H9 (cell line): ENCODE measurements at regions not wholly inside any gene's neighbourhood (a gene's known extent, or its start where the extent isn't known, plus 50 kb on each side); places are given as distances from the start of the nearest gene placed in this dataset.

Source experiments
- DNase-seq: peaks from one replicate; pipeline ENCODE4 v3.0.0-alpha.2; 2017
- H2AFZ ChIP-seq: one replicate; pipeline ENCODE4 v1.6.1; 2013; ENCODE audit warnings: mild to moderate bottlenecking, low read length, control low read depth, moderate library complexity
- H2AK5ac ChIP-seq: 2 replicates; pipeline ENCODE4 v1.6.1; 2013; ENCODE audit warnings: low read length, control low read depth, mixed read lengths; ENCODE audit not compliant: insufficient read length
- H2BK120ac ChIP-seq: one replicate; pipeline ENCODE4 v1.6.1; 2013; ENCODE audit warnings: low read depth, mild to moderate bottlenecking, low read length, control low read depth, inconsistent platforms; ENCODE audit not compliant: poor library complexity, severe bottlenecking
- H2BK12ac ChIP-seq: 2 replicates; pipeline ENCODE4 v1.6.1; 2013; ENCODE audit warnings: low read length, control low read depth, mixed read lengths, low read depth; ENCODE audit not compliant: insufficient read length
- H2BK15ac ChIP-seq: 2 replicates; pipeline ENCODE4 v1.6.1; 2013; ENCODE audit warnings: low read depth, low read length, control low read depth
- H2BK20ac ChIP-seq: one replicate; pipeline ENCODE4 v1.6.1; 2013; ENCODE audit warnings: low read depth, mild to moderate bottlenecking, low read length, control low read depth, inconsistent platforms; ENCODE audit not compliant: poor library complexity, severe bottlenecking
- H2BK5ac ChIP-seq: 2 replicates; pipeline ENCODE4 v1.6.1; 2013; ENCODE audit warnings: low read length, control low read depth, mixed read lengths; ENCODE audit not compliant: insufficient read length
- H3K14ac ChIP-seq: 2 replicates; pipeline ENCODE4 v1.6.1; 2013; ENCODE audit warnings: low read length, control low read depth; ENCODE audit not compliant: insufficient read depth
- H3K18ac ChIP-seq: 2 replicates; pipeline ENCODE4 v1.6.1; 2013; ENCODE audit warnings: low read depth, mild to moderate bottlenecking, mixed read lengths, low read length, control low read depth; ENCODE audit not compliant: insufficient read length
- H3K23ac ChIP-seq: 2 replicates; pipeline ENCODE4 v1.6.1; 2013; ENCODE audit warnings: low read length, control low read depth, mixed read lengths, low read depth; ENCODE audit not compliant: insufficient read length
- H3K23me2 ChIP-seq: 2 replicates; pipeline ENCODE4 v1.6.1; 2013; ENCODE audit warnings: low read depth, mild to moderate bottlenecking, mixed read lengths, low read length, control low read depth; ENCODE audit not compliant: insufficient read length, poor library complexity, severe bottlenecking
- H3K27ac ChIP-seq: 2 replicates; pipeline ENCODE4 v1.5.1; 2013; ENCODE audit warnings: low read length, control low read depth, mixed read lengths, low read depth; ENCODE audit not compliant: insufficient read length
- H3K27me3 ChIP-seq: 2 replicates; pipeline ENCODE4 v1.6.1; 2013; ENCODE audit warnings: low read length, control low read depth, inconsistent platforms; ENCODE audit not compliant: insufficient read depth
- H3K4ac ChIP-seq: 2 replicates; pipeline ENCODE4 v1.6.1; 2013; ENCODE audit warnings: low read depth, mild to moderate bottlenecking, control low read depth, inconsistent platforms, low read length, moderate library complexity
- H3K4me1 ChIP-seq: 2 replicates; pipeline ENCODE4 v1.6.1; 2013; ENCODE audit warnings: low read length, control low read depth, inconsistent platforms; ENCODE audit not compliant: insufficient read depth
- H3K4me2 ChIP-seq: 2 replicates; pipeline ENCODE4 v1.6.1; 2013; ENCODE audit warnings: low read length, control low read depth, mixed read lengths; ENCODE audit not compliant: insufficient read length, insufficient read depth
- H3K56ac ChIP-seq: 2 replicates; pipeline ENCODE4 v1.6.1; 2013; ENCODE audit warnings: low read depth, mild to moderate bottlenecking, mixed read lengths, low read length, control low read depth; ENCODE audit not compliant: insufficient read length
- H3K79me1 ChIP-seq: 2 replicates; pipeline ENCODE4 v1.6.1; 2013; ENCODE audit warnings: low read depth, mild to moderate bottlenecking, moderate library complexity, low read length, control low read depth, inconsistent platforms; ENCODE audit not compliant: insufficient read depth, poor library complexity, severe bottlenecking
- H3K79me2 ChIP-seq: 2 replicates; pipeline ENCODE4 v1.6.1; 2013; ENCODE audit warnings: low read length, control low read depth, inconsistent platforms; ENCODE audit not compliant: insufficient read depth
- H3K9ac ChIP-seq: 2 replicates; pipeline ENCODE4 v1.6.1; 2013; ENCODE audit warnings: low read length, control low read depth, mixed read lengths; ENCODE audit not compliant: insufficient read length; ENCODE audit errors: extremely low read depth
- H3K9me3 ChIP-seq: one replicate; pipeline ENCODE4 v1.6.1; 2013; ENCODE audit warnings: low read depth, low read length, inconsistent platforms; ENCODE audit not compliant: control insufficient read depth
- H3T11ph ChIP-seq: one replicate; pipeline ENCODE4 v1.6.1; 2013; ENCODE audit warnings: mild to moderate bottlenecking, low read length, control low read depth, inconsistent platforms
- H4K20me1 ChIP-seq: one replicate; pipeline ENCODE4 v1.6.1; 2013; ENCODE audit not compliant: control insufficient read depth, insufficient read length, insufficient read depth
- H4K5ac ChIP-seq: 2 replicates; pipeline ENCODE4 v1.6.1; 2013; ENCODE audit warnings: low read depth, mild to moderate bottlenecking, mixed read lengths, low read length, control low read depth; ENCODE audit not compliant: insufficient read length
- H4K8ac ChIP-seq: replicated peaks from 2 replicates; pipeline ENCODE4 v1.6.1; 2013; ENCODE audit warnings: low read length, control low read depth, mixed read lengths, low read depth; ENCODE audit not compliant: insufficient read length
- H4K91ac ChIP-seq: 2 replicates; pipeline ENCODE4 v1.6.1; 2013; ENCODE audit warnings: low read depth, mild to moderate bottlenecking, moderate library complexity, mixed read lengths, low read length, control low read depth; ENCODE audit not compliant: insufficient read length
- H3K27ac Mint-ChIP-seq, 3 experiments: 2 replicates in 2 of 3; 3 replicates in 1 of 3; pipeline ENCODE4 v1.8.0; 2020 to 2021; ENCODE audit warnings: mixed read lengths in 3 of 3, mild to moderate bottlenecking in 1 of 3, moderate library complexity in 1 of 3
- H3K27me3 Mint-ChIP-seq: 2 replicates; pipeline ENCODE4 v1.8.0; 2021; ENCODE audit warnings: low read depth, mild to moderate bottlenecking, moderate library complexity, mixed read lengths
- H3K36me3 Mint-ChIP-seq, 3 experiments: 2 replicates in 2 of 3; 3 replicates in 1 of 3; pipeline ENCODE4 v1.8.0; 2020 to 2021; ENCODE audit warnings: low read depth in 3 of 3, mixed read lengths in 3 of 3; ENCODE audit not compliant: insufficient read depth in 1 of 3
- H3K4me1 Mint-ChIP-seq, 2 experiments: 2 replicates each; pipeline ENCODE4 v1.8.0; 2020; ENCODE audit warnings: mixed read lengths in 2 of 2
- H3K4me3 Mint-ChIP-seq, 2 experiments: 2 replicates in 1 of 2; 3 replicates in 1 of 2; pipeline ENCODE4 v1.8.0; 2020 to 2021; ENCODE audit warnings: mild to moderate bottlenecking in 2 of 2, mixed read lengths in 2 of 2, moderate library complexity in 1 of 2
- H3K9me3 Mint-ChIP-seq, 2 experiments: 2 replicates in 1 of 2; 3 replicates in 1 of 2; pipeline ENCODE4 v1.8.0; 2020; ENCODE audit warnings: mild to moderate bottlenecking in 2 of 2, mixed read lengths in 2 of 2, moderate library complexity in 1 of 2
- WGBS: extraction: QIAGEN DNeasy Blood & Tissue Kit; methylation state at CpG from one replicate; pipeline ENCODE4 v1.1.7; 2013; ENCODE audit warnings: missing lambda C conversion rate, low lambda C conversion rate, mixed read lengths; ENCODE audit not compliant: insufficient read length; ENCODE audit errors: extremely low coverage; 5-methylcytosine and 5-hydroxymethylcytosine counted together
- TF ChIP-seq, protein P1 (sequence below): fragments of 200-600 bp; sonication (generic); conservative IDR thresholded peaks from 3 replicates; pipeline ENCODE4 v1.8.0; 2021; ENCODE audit warnings: antibody characterized with exemption, mild to moderate bottlenecking

DNA sequence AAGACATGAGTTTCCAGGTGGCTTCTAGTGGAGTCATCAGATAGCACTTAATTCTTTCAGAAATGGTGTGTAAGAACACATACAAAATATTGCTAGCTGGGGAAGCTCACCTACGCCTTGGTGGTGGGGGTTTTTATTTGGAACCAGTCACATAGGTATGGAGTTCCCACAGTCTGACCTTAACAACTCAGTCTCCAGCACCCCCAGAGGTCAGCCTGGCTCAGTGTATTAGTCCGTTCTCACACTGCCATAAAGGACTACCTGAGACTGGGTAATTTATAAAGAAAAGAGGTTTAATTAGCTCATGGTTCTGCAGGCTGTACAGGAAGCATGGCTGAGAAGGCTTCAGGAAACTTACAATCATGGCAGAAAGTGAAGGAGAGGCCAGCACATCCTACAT is 317.5 kb upstream of the ZC3H12C start:
- H3K27me3 Mint-ChIP-seq = no peaks in the 10 kb centered on the region; the same call in 1 of the 2 replicates
- H3K27me3 ChIP-seq = no peaks in the 10 kb centered on the region
- H3K56ac ChIP-seq = no peak overlapping the region
- H3K4me3 Mint-ChIP-seq = no peak overlapping the region
- no peak overlapping the region for H2BK12ac ChIP-seq
- H3K4me1 Mint-ChIP-seq = peaks cover 3 to 9% of the 10 kb centered on the region in 2 experiments; a peak in 3 of 4 replicates
- no peaks in the 10 kb centered on the region for H3K23me2 ChIP-seq
- no peak overlapping the region for H2BK120ac ChIP-seq
- no peak overlapping the region for H3T11ph ChIP-seq
- no peak overlapping the region for H3K14ac ChIP-seq
- no peak overlapping the region for H2BK5ac ChIP-seq
- no peaks in the 10 kb centered on the region for H3K9me3 ChIP-seq
- H3K36me3 Mint-ChIP-seq = no peaks in the 10 kb centered on the region
- H4K20me1 ChIP-seq = no peaks in the 10 kb centered on the region
- no peaks in the 10 kb centered on the region for H3K9me3 Mint-ChIP-seq
- no peaks in the 10 kb centered on the region for H3K79me1 ChIP-seq
- H4K5ac ChIP-seq = no peak overlapping the region
- TF ChIP-seq, protein P1, sequence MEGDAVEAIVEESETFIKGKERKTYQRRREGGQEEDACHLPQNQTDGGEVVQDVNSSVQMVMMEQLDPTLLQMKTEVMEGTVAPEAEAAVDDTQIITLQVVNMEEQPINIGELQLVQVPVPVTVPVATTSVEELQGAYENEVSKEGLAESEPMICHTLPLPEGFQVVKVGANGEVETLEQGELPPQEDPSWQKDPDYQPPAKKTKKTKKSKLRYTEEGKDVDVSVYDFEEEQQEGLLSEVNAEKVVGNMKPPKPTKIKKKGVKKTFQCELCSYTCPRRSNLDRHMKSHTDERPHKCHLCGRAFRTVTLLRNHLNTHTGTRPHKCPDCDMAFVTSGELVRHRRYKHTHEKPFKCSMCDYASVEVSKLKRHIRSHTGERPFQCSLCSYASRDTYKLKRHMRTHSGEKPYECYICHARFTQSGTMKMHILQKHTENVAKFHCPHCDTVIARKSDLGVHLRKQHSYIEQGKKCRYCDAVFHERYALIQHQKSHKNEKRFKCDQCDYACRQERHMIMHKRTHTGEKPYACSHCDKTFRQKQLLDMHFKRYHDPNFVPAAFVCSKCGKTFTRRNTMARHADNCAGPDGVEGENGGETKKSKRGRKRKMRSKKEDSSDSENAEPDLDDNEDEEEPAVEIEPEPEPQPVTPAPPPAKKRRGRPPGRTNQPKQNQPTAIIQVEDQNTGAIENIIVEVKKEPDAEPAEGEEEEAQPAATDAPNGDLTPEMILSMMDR = no peak
- H4K91ac ChIP-seq = no peak overlapping the region
- H3K27ac ChIP-seq = no peak overlapping the region
- H2AK5ac ChIP-seq = no peak overlapping the region
- DNase-seq = no peak
- H3K4me1 ChIP-seq = no peaks in the 10 kb centered on the region
- H2BK15ac ChIP-seq = no peak overlapping the region
- no peak overlapping the region for H3K23ac ChIP-seq
- H3K79me2 ChIP-seq = no peaks in the 10 kb centered on the region
- no peak overlapping the region for H3K18ac ChIP-seq
- H3K9ac ChIP-seq = no peak overlapping the region
- H2BK20ac ChIP-seq = no peak overlapping the region
- no peak overlapping the region for H4K8ac ChIP-seq
- H3K27ac Mint-ChIP-seq = no peak overlapping the region
- no peak overlapping the region for H2AFZ ChIP-seq
- WGBS = no CpG with 5 or more reads among the region's 2 CpGs
- no peak overlapping the region for H3K4ac ChIP-seq
- no peak overlapping the region for H3K4me2 ChIP-seq
